Thymus (tissue), 11 donors: ENCODE measurements at regions not wholly inside any gene's neighbourhood (a gene's known extent, or its start where the extent isn't known, plus 50 kb on each side); places are given as distances from the start of the nearest gene placed in this dataset.

Experiments
- DNase-seq, 9 donors: peaks; one replicate each; pipeline ENCODE4 v3.0.0-alpha.2; 2013; ENCODE audit warnings: low spot score in 9 of 9, low read depth in 6 of 9, missing footprints in 1 of 9
- H3K27ac ChIP-seq, 2 donors: one replicate each; pipeline ENCODE4 v1.5.1; 2013; ENCODE audit warnings: control low read depth in 1 of 2, low read depth in 1 of 2, low read length in 1 of 2, mild to moderate bottlenecking in 1 of 2, moderate library complexity in 1 of 2
- H3K27me3 ChIP-seq, 2 donors: one replicate each; pipeline ENCODE4 v1.5.1; 2013; ENCODE audit warnings: low read length in 1 of 2; ENCODE audit not compliant: control insufficient read depth in 2 of 2, insufficient read depth in 1 of 2
- H3K36me3 ChIP-seq, 2 donors: one replicate each; pipeline ENCODE4 v1.5.1; 2013; ENCODE audit warnings: low read length in 1 of 2, mild to moderate bottlenecking in 1 of 2, moderate library complexity in 1 of 2; ENCODE audit not compliant: control insufficient read depth in 2 of 2, insufficient read depth in 2 of 2
- H3K4me1 ChIP-seq, 2 donors: one replicate each; pipeline ENCODE4 v1.5.1; 2013; ENCODE audit warnings: low read length in 2 of 2; ENCODE audit not compliant: control insufficient read depth in 2 of 2, insufficient read depth in 2 of 2
- H3K4me3 ChIP-seq, 2 donors: one replicate each; pipeline ENCODE4 v1.5.1; 2013; ENCODE audit warnings: low read length in 2 of 2, control low read depth in 1 of 2, mild to moderate bottlenecking in 1 of 2
- H3K9me3 ChIP-seq, 2 donors: one replicate each; pipeline ENCODE4 v1.5.1; 2013; ENCODE audit warnings: low read length in 1 of 2, mild to moderate bottlenecking in 1 of 2; ENCODE audit not compliant: control insufficient read depth in 2 of 2, insufficient read depth in 1 of 2
- WGBS: extraction: QIAGEN DNeasy Blood & Tissue Kit; methylation state at CpG from one replicate; pipeline ENCODE4 v1.1.7; 2013; 5-methylcytosine and 5-hydroxymethylcytosine counted together
- donor health status: healthy.

GRCh38 chr16:11488304-11488703, 98.4 kb downstream of the LITAF start:
- 96% methylated on average over 2 of the region's 2 CpGs for WGBS
- no peaks in the 10 kb centered on the region for H3K4me1 ChIP-seq

DNA sequence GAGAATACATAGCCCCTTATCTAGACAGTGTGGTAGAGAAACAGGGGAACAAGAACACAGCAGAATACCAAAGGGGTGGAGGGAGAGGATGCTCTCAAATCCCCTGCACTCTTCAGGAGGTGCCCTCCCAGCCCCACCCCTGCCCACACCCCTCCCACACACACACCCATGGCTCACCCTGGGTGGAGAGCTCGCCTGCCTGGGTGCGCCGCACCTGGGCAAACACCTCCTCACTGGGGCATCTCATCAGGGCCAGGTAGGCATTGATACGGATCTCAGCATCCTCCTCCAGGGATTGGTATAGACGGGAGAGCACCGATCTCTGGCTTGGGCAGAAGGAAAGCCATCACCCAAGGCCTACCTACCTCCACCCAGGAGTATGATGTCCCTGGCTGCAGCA, 95.2 kb downstream of the LITAF start:
- Histone ChIP-seq H3K4me1 (peaks cover 0 to 15% of the 10 kb centered on the region in 2 donors), H3K9me3 (no peaks in the 10 kb centered on the region), H3K27ac (no peak overlapping the region), H3K36me3 (no peaks in the 10 kb centered on the region), H3K27me3 (no peaks in the 10 kb centered on the region), H3K4me3 (no peak overlapping the region)
- 97% methylated on average over 6 of the region's 6 CpGs for WGBS
- no peak for DNase-seq

More at GRCh38 chr16:11488304-11488703, 98.4 kb downstream of the LITAF start:
- Histone ChIP-seq H3K27ac (no peak overlapping the region), H3K4me3 (no peak overlapping the region), H3K36me3 (no peaks in the 10 kb centered on the region), H3K9me3 (peaks cover 0 to 17% of the 10 kb centered on the region in 2 donors), H3K27me3 (no peaks in the 10 kb centered on the region)
- no peak for DNase-seq

GRCh38 chr16:11492808-11493530, 93.8 kb downstream of the LITAF start:
- Histone ChIP-seq H3K27ac (no peak overlapping the region), H3K4me1 (peaks cover 6 to 29% of the 10 kb centered on the region in 2 donors), H3K4me3 (no peak overlapping the region), H3K9me3 (no peaks in the 10 kb centered on the region), H3K27me3 (no peaks in the 10 kb centered on the region), H3K36me3 (no peaks in the 10 kb centered on the region)
- WGBS: 98% methylated on average over 4 of the region's 4 CpGs
- no peak for DNase-seq

GRCh38 chr16:11493531-11493929, 93.2 kb downstream of the LITAF start:
- DNase-seq: no peak
- no peak overlapping the region for H3K27ac ChIP-seq
- H3K9me3 ChIP-seq: no peaks in the 10 kb centered on the region
- H3K27me3 ChIP-seq: no peaks in the 10 kb centered on the region
- H3K4me1 ChIP-seq: peaks cover 10 to 35% of the 10 kb centered on the region in 2 donors
- H3K36me3 ChIP-seq: no peaks in the 10 kb centered on the region
- no peak overlapping the region for H3K4me3 ChIP-seq
- WGBS: 92% methylated on average over 16 of the region's 20 CpGs

DNA sequence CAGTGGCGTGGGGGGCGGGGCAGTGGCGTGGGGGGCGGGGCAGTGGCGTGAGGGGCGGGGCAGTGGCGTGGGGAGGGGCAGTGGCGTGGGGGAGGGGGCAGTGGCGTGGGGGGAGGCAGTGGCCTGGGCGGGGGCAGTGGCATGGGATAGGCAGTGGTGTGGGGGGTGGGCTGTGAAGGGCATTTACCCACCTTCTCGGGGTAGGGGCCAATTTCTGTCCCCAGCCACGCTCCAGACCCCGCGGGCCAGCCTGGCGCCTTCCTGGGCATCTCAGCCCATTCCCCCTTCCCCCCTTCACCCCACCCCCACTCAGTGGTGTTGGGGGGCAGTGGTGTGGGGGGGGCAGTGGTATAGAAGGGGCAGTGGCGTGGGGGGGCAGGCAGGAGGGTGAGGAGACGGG, 92.7 kb downstream of the LITAF start:
- no peak overlapping the region for H3K27ac ChIP-seq
- H3K27me3 ChIP-seq: no peaks in the 10 kb centered on the region
- DNase-seq: no peak
- over 99% methylated on average over 10 of the region's 17 CpGs for WGBS
- no peaks in the 10 kb centered on the region for H3K9me3 ChIP-seq
- no peaks in the 10 kb centered on the region for H3K36me3 ChIP-seq
- H3K4me3 ChIP-seq: no peak overlapping the region
- H3K4me1 ChIP-seq: peaks cover 12 to 38% of the 10 kb centered on the region in 2 donors

- Histone ChIP-seq H3K27ac (no peak overlapping the region), H3K27me3 (no peaks in the 10 kb centered on the region), H3K9me3 (no peaks in the 10 kb centered on the region), H3K4me3 (no peak overlapping the region), H3K4me1 (peaks cover 12 to 41% of the 10 kb centered on the region in 2 donors), H3K36me3 (no peaks in the 10 kb centered on the region)
- 97% methylated on average over 12 of the region's 12 CpGs for WGBS
- DNase-seq: no peak
These were observed 92.3 kb downstream of the LITAF start for GRCh38 chr16:11494433-11494832.

GRCh38 chr16:11495066-11495407, 91.7 kb downstream of the LITAF start:
- Histone ChIP-seq H3K4me1 (peaks cover 12 to 44% of the 10 kb centered on the region in 2 donors), H3K36me3 (no peaks in the 10 kb centered on the region), H3K9me3 (no peaks in the 10 kb centered on the region), H3K4me3 (no peak overlapping the region), H3K27me3 (no peaks in the 10 kb centered on the region), H3K27ac (no peak overlapping the region)
- WGBS: 76% methylated on average over 5 of the region's 5 CpGs
- DNase-seq: no peak
